ENCODE measurements at regions not wholly inside any gene's neighbourhood (a gene's known extent, or its start where the extent isn't known, plus 50 kb on each side); places are given as distances from the start of the nearest gene placed in this dataset.

DNA sequence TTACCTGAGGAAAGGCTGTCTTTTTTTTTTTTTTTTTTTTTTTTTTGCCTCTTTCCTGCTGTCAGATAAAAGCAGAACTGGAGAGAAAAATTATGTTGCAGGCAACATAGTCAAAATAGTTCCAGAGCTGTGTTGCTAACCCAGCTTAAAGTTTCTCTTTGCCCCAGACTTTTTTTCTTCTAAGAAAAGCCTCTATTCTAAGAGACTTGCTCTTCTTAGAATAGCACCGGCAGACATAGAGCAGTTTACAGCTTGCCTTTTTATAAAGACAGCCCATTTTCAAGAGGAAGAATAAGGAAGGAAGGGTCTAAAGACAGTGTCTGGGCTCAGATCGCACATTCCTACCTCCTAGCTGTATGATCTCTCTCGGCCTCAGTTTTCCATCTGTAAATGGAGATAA, 88.7 kb downstream of the TENT5C start:
- no peak for TF ChIP-seq ZFX (IDR thresholded peaks at IDR 0.05; ENCODE audit: borderline replicate concordance)
- TF ChIP-seq, protein P1, sequence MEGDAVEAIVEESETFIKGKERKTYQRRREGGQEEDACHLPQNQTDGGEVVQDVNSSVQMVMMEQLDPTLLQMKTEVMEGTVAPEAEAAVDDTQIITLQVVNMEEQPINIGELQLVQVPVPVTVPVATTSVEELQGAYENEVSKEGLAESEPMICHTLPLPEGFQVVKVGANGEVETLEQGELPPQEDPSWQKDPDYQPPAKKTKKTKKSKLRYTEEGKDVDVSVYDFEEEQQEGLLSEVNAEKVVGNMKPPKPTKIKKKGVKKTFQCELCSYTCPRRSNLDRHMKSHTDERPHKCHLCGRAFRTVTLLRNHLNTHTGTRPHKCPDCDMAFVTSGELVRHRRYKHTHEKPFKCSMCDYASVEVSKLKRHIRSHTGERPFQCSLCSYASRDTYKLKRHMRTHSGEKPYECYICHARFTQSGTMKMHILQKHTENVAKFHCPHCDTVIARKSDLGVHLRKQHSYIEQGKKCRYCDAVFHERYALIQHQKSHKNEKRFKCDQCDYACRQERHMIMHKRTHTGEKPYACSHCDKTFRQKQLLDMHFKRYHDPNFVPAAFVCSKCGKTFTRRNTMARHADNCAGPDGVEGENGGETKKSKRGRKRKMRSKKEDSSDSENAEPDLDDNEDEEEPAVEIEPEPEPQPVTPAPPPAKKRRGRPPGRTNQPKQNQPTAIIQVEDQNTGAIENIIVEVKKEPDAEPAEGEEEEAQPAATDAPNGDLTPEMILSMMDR (IDR thresholded peaks at IDR 0.05) = no peak

DNA sequence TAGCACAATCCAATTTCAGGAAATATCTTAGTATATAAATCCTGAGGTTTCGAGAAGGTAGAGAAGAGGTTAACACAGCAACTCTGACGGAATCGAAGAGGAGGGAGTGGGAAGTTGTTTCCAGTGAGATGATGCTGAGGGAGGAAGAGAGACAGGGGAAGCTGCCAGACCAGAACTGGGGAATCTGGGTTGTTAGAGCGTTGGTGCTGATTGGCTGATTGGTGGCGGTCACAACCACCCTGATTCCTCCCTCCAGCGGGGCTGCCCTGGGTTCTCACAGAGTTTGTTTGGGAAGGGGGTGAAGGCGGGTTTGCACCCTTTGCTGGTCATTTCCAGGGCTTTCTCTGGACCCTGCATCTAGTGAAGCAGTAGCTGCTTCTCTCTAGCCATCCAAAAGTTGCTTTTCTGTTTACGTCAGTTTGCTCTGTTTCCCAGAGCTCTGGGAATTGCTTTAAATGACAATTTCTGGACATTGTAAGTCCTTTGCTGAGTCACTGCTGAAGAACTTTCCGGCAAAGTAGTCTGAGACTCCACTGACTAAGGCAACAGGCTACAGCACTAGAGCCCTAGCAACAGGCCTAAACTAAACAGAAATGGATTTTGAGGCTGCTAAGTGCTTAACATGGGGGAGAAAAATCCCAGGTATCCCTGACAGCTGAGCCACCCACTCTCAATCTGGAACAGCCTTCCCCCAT, 90.1 kb downstream of the TENT5C start:
- TF ChIP-seq, protein P1 (IDR thresholded peaks at IDR 0.05) = no peak
- no peak for TF ChIP-seq ZFX (IDR thresholded peaks at IDR 0.05; ENCODE audit: borderline replicate concordance)
- H3K27ac ChIP-seq = no peak overlapping the region

More for the DNA sequence above, 88.7 kb downstream of the TENT5C start:
- H3K27ac ChIP-seq = no peak overlapping the region

DNA sequence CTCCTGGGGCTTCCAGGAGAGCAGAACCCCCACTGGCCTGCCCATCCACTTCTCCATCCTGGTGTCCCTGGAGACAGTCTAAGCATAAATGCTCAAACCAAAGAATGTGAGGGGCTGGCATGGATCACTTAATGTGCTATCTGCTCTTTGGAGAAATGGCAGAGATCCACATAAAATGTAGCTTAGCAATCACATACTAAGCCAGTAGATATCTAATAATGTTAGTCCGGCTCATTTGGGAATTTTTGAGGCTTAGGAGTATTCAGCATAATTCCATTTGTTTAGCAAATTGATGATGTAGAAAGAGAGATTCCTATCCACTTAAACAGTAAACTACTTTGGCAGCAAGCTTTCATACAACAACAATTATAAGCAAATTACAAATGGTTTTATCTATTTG, 90.7 kb downstream of the TENT5C start:
- H3K27ac ChIP-seq = no peak overlapping the region
- TF ChIP-seq, protein P1 (IDR thresholded peaks at IDR 0.05) = no peak
- TF ChIP-seq ZFX (IDR thresholded peaks at IDR 0.05; ENCODE audit: borderline replicate concordance) = no peak

DNA sequence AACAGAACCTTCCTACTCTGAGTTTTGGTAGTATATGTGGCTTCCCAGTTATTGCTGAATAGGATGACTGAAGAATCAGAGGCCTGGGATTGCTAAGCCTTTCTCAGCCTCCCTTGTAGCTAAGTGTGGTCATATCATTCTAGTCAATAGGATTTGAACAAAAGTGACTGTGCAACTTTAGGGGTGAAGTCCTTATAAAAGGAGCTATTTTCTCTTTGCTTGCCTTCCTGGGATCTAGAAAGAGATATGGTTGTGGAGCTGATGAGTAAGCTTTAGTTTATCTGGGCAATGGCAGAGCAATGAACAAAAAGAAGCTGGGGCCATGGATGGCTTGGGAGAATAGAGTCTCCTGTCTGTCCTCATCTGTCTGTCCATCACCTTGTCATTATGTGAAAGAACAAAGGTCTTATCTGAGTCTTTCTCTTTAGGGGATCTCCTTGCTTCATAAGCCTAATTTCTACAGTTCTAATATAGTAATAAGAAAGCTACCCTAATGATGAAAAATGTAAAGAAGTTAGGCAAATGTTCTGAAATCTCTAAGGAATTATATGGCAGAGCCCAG, 91.5 kb downstream of the TENT5C start:
- no peak for TF ChIP-seq ZFX (IDR thresholded peaks at IDR 0.05; ENCODE audit: borderline replicate concordance)
- TF ChIP-seq, protein P1 (IDR thresholded peaks at IDR 0.05) = no peak
- no peak overlapping the region for H3K27ac ChIP-seq

DNA sequence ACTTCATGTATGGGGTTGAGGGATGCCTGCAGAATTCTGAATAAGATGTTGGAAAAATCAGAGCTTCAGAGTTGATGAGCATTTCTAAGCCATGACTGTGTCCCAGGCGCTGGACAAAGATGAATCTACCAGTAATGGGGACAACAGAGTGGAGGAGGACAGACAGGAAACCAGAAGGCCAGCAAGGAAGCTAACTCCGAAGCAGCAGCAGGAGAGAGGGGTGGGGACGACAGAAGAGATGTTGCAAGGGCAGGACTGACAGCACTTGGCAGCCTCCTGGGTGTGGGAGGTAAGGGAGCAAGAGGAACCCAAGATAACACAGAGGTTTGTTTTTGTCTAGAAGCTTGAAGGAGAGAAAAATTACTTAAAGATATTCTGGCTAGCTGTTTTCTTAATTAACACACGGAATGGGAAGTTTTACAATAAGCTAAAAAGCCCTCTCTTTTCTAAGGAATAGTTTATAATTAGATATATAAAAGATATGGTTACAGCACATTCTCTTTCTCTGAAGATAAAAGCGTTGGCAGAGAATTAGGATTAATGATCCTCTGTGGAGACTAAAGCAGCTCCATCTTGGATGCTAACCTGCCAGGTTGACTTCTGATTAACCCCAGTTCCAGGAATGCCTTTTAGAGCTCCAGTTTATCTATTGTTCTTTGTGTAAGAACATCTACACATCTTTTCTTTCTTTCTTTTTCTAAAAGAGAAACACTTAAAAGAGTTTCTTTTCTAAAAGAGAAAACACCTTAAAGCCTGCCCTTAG, 92.7 kb downstream of the TENT5C start:
- H3K27ac ChIP-seq = no peak overlapping the region

DNA sequence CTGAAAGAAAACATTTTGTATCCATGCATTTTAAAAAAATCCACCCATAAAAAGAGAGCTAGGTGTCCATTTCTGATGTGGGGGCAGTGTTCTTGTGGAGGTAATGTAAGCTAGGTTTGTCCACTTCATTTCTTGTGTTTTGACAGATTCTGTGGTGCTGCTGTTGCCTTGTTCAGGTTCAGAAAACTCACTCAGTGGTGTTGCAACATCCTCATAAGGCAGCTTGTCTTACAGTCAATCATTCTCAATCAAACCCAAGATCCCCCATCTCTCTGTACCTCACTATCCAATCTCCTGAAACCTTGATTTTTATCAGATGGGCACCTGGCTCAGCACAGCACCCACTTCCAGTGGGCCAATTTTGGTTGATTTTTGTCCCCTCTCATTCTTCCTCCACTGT, 94.1 kb downstream of the TENT5C start:
- TF ChIP-seq, protein P1 (IDR thresholded peaks at IDR 0.05) = no peak
- no peak for TF ChIP-seq ZFX (IDR thresholded peaks at IDR 0.05; ENCODE audit: borderline replicate concordance)
- no peak overlapping the region for H3K27ac ChIP-seq

More for the DNA sequence above, 92.7 kb downstream of the TENT5C start:
- TF ChIP-seq, protein P1 (IDR thresholded peaks at IDR 0.05) = no peak
- no peak for TF ChIP-seq ZFX (IDR thresholded peaks at IDR 0.05; ENCODE audit: borderline replicate concordance)

DNA sequence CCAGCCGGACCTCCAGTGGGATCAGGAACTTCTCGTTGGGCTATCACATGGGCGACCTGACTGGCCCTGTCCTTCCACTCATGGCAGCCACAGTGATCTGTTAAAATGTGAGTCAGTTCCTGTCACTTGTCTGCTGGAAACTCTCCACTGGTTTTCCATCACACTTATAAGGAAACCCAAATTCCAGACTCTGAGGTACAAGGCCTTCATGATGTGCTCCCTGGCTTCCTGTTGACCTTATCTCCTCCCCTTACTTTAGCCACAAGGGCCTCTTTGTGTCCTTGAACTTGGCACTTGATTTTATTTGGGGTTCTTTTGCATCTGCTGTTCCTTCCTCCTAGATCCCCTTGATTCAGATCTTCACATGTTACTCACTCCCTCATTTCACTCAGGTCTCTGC, 96.8 kb downstream of the TENT5C start:
- TF ChIP-seq, protein P1 (IDR thresholded peaks at IDR 0.05) = no peak
- no peak for TF ChIP-seq ZFX (IDR thresholded peaks at IDR 0.05; ENCODE audit: borderline replicate concordance)
- H3K27ac ChIP-seq = no peak overlapping the region
